H1 (cell line): ENCODE measurements at regions not wholly inside any gene's neighbourhood (a gene's known extent, or its start where the extent isn't known, plus 50 kb on each side); places are given as distances from the start of the nearest gene placed in this dataset.

Experiments used
- CTCF ChIA-PET: fragments of 300-600 bp; sonication (Branson Sonifier 250); formaldehyde crosslinking; loops from one replicate; lab custom pipeline; 2021; ENCODE audit not compliant: partially characterized antibody; lab: Charles Lee
- POLR2A ChIA-PET: fragments of 300-600 bp; sonication (Branson Sonifier 250); formaldehyde crosslinking; loops from one replicate; lab custom pipeline; 2021; ENCODE audit warnings: inconsistent platforms; ENCODE audit not compliant: partially characterized antibody; lab: Charles Lee
- DNase-seq, 2 experiments: peaks; one replicate each; pipeline versions ENCODE4 v3.0.0 to v3.0.0-alpha.2; 2010 to 2022; ENCODE audit warnings: low spot score in 2 of 2, low read depth in 1 of 2, mixed read lengths in 1 of 2
- FAIRE-seq: peaks from 2 replicates; lab custom pipeline; 2011; peaks lifted over from hg19 to GRCh38; lab: Jason Lieb, UNC
- H2AFZ ChIP-seq: 2 replicates; pipeline ENCODE4 v1.8.1; 2012; ENCODE audit warnings: low read length, inconsistent platforms
- H2AK5ac ChIP-seq: 2 replicates; pipeline ENCODE4 v1.6.1; 2013; ENCODE audit warnings: low read depth, low read length
- H2BK120ac ChIP-seq: replicated peaks from 2 replicates; pipeline ENCODE3; 2013; ENCODE audit warnings: low read depth, low read length, inconsistent platforms
- H2BK12ac ChIP-seq: 2 replicates; pipeline ENCODE4 v1.6.1; 2013; ENCODE audit warnings: low read depth, low read length
- H2BK15ac ChIP-seq: 2 replicates; pipeline ENCODE4 v1.6.1; 2013; ENCODE audit warnings: low read length
- H2BK20ac ChIP-seq: 2 replicates; pipeline ENCODE4 v1.6.1; 2013; ENCODE audit warnings: low read length
- H2BK5ac ChIP-seq: 2 replicates; pipeline ENCODE4 v1.6.1; 2013; ENCODE audit warnings: low read depth, low read length
- H3K14ac ChIP-seq: 2 replicates; pipeline ENCODE4 v1.6.1; 2013; ENCODE audit warnings: inconsistent platforms; ENCODE audit not compliant: insufficient read length
- H3K18ac ChIP-seq: 2 replicates; pipeline ENCODE4 v1.6.1; 2013; ENCODE audit warnings: low read length; ENCODE audit errors: extremely low read depth
- H3K23ac ChIP-seq: 2 replicates; pipeline ENCODE4 v1.6.1; 2013; ENCODE audit warnings: inconsistent platforms; ENCODE audit not compliant: insufficient read length
- H3K23me2 ChIP-seq: 2 replicates; pipeline ENCODE4 v1.6.1; 2013; ENCODE audit warnings: low read depth, low read length
- H3K27ac ChIP-seq: 2 replicates; pipeline ENCODE4 v1.6.1; 2011; ENCODE audit warnings: low read depth, low read length, inconsistent platforms
- H3K27me3 ChIP-seq, 4 experiments: replicated peaks in 1 of 4; 1 replicate in 1 of 4; 2 replicates in 3 of 4; pipeline versions ENCODE4 v1.6.1 to v1.8.1; 2011 to 2013; ENCODE audit warnings: low read length in 3 of 4, mild to moderate bottlenecking in 3 of 4, inconsistent platforms in 2 of 4, mixed read lengths in 2 of 4, moderate library complexity in 1 of 4; ENCODE audit not compliant: control insufficient read depth in 3 of 4, insufficient read depth in 3 of 4; ENCODE audit errors: extremely low read depth in 1 of 4
- H3K36me3 ChIP-seq, 4 experiments: 2 replicates each; pipeline versions ENCODE4 v1.6.1 to v1.8.1; 2011 to 2013; ENCODE audit warnings: mild to moderate bottlenecking in 4 of 4, low read length in 3 of 4, moderate library complexity in 2 of 4, control low read depth in 1 of 4, inconsistent platforms in 1 of 4; ENCODE audit not compliant: insufficient read depth in 4 of 4, control insufficient read depth in 2 of 4
- H3K4ac ChIP-seq: replicated peaks from 2 replicates; pipeline ENCODE3; 2013; ENCODE audit warnings: low read length, low read depth, mixed read lengths, inconsistent platforms; ENCODE audit not compliant: insufficient read length
- H3K4me1 ChIP-seq, 4 experiments: replicated peaks in 1 of 4; 1 replicate in 1 of 4; 2 replicates in 3 of 4; pipeline versions ENCODE4 v1.6.1 to v1.8.1; 2011 to 2013; ENCODE audit warnings: low read length in 3 of 4, inconsistent platforms in 2 of 4, mixed read lengths in 1 of 4; ENCODE audit not compliant: insufficient read depth in 4 of 4, control insufficient read depth in 3 of 4
- H3K4me2 ChIP-seq, 2 experiments: 2 replicates each; pipeline versions ENCODE4 v1.6.1 to v1.8.1; 2011 to 2013; ENCODE audit warnings: low read depth in 2 of 2, low read length in 2 of 2, control low read depth in 1 of 2, inconsistent platforms in 1 of 2, mild to moderate bottlenecking in 1 of 2; ENCODE audit not compliant: insufficient read depth in 1 of 2
- H3K4me3 ChIP-seq, 4 experiments: fragments of 200-600, 300-600 bp in 1 of 4; sonication (generic), shearing (Covaris generic), sonication (Bioruptor Twin) in 1 of 4; 2 replicates each; pipeline versions ENCODE4 v1.5.1 to v1.8.1; 2011 to 2016; ENCODE audit warnings: low read length in 4 of 4, low read depth in 3 of 4, control low read depth in 2 of 4, inconsistent platforms in 2 of 4, mild to moderate bottlenecking in 2 of 4, mixed read lengths in 1 of 4, moderate library complexity in 1 of 4; ENCODE audit not compliant: insufficient read depth in 2 of 4; ENCODE audit errors: extremely low read depth in 1 of 4
- H3K56ac ChIP-seq: replicated peaks from 2 replicates; pipeline ENCODE3; 2013; ENCODE audit warnings: low read depth, mild to moderate bottlenecking, mixed read lengths, low read length, inconsistent platforms; ENCODE audit not compliant: insufficient read length
- H3K79me1 ChIP-seq: 2 replicates; pipeline ENCODE4 v1.6.1; 2013; ENCODE audit warnings: low read depth, low read length, control low read depth
- H3K79me2 ChIP-seq, 2 experiments: 2 replicates each; pipeline versions ENCODE4 v1.6.1 to v1.8.1; 2012 to 2013; ENCODE audit warnings: low read length in 2 of 2, mild to moderate bottlenecking in 2 of 2, inconsistent platforms in 1 of 2; ENCODE audit not compliant: insufficient read depth in 2 of 2, control insufficient read depth in 1 of 2
- H3K9ac ChIP-seq, 4 experiments: replicated peaks in 1 of 4; 1 replicate in 1 of 4; 2 replicates in 3 of 4; pipeline versions ENCODE4 v1.6.1 to v1.8.1; 2011 to 2013; ENCODE audit warnings: low read depth in 3 of 4, low read length in 3 of 4, control low read depth in 2 of 4, mild to moderate bottlenecking in 2 of 4, moderate library complexity in 2 of 4, inconsistent platforms in 1 of 4; ENCODE audit errors: extremely low read depth in 1 of 4
- H3K9me3 ChIP-seq, 2 experiments: 2 replicates each; pipeline versions ENCODE4 v1.6.1 to v1.8.1; 2012 to 2013; ENCODE audit warnings: mild to moderate bottlenecking in 2 of 2, moderate library complexity in 2 of 2, control low read depth in 1 of 2, inconsistent platforms in 1 of 2, low read depth in 1 of 2, low read length in 1 of 2, mixed read lengths in 1 of 2; ENCODE audit not compliant: insufficient read depth in 2 of 2
- H4K20me1 ChIP-seq, 2 experiments: replicated peaks in 1 of 2; 2 replicates each; pipeline versions ENCODE3 to v1.8.1; 2011 to 2013; ENCODE audit warnings: inconsistent platforms in 2 of 2, low read length in 2 of 2, mild to moderate bottlenecking in 1 of 2; ENCODE audit not compliant: insufficient read depth in 2 of 2, control insufficient read depth in 1 of 2
- H4K5ac ChIP-seq: 2 replicates; pipeline ENCODE4 v1.6.1; 2013; ENCODE audit warnings: low read length, low read depth, mixed read lengths, inconsistent platforms; ENCODE audit not compliant: insufficient read length
- H4K8ac ChIP-seq: 2 replicates; pipeline ENCODE4 v1.8.0; 2013; ENCODE audit warnings: mild to moderate bottlenecking, moderate library complexity, low read length, inconsistent platforms; ENCODE audit not compliant: insufficient read depth; ENCODE audit errors: extremely low read depth
- H4K91ac ChIP-seq: replicated peaks from 2 replicates; pipeline ENCODE3; 2013; ENCODE audit warnings: low read length, mixed read lengths, inconsistent platforms; ENCODE audit not compliant: insufficient read length
- ATF2 ChIP-seq: IDR thresholded peaks from 2 replicates; pipeline ENCODE4 v1.6.1; 2012; ENCODE audit warnings: low read length, inconsistent platforms
- CBX8 ChIP-seq: fragments of 300-800, 300-1000 bp; sonication (generic); IDR thresholded peaks from 2 replicates; pipeline ENCODE4 v1.7.1; 2016; ENCODE audit warnings: low read depth, low read length, borderline replicate concordance
- E2F6 ChIP-seq: IDR thresholded peaks from 2 replicates; pipeline ENCODE4 v1.6.1; 2012; ENCODE audit warnings: inconsistent platforms
- RFX5 ChIP-seq: IDR thresholded peaks from 2 replicates; pipeline ENCODE4 v1.6.1; 2011; ENCODE audit warnings: low read depth, low read length, improper control_type of control experiment, borderline replicate concordance
- RNF2 ChIP-seq: fragments of 200-900, 300-1000 bp; sonication (generic); IDR thresholded peaks from 2 replicates; pipeline ENCODE4 v1.7.1; 2016; ENCODE audit warnings: borderline replicate concordance, low read depth, mild to moderate bottlenecking, antibody characterized with exemption, low read length; ENCODE audit not compliant: poor library complexity, severe bottlenecking; ENCODE audit errors: missing control alignments
- WGBS, 2 experiments: shearing (Covaris generic) in 1 of 2; methylation state at CpG; one replicate each; pipeline versions ENCODE4 v1.1.6 to v1.1.7; 2013 to 2015; ENCODE audit warnings: low lambda C conversion rate in 2 of 2, mixed read lengths in 2 of 2, inconsistent platforms in 1 of 2, low coverage in 1 of 2, missing lambda C conversion rate in 1 of 2; ENCODE audit not compliant: insufficient replicate concordance in 2 of 2, insufficient coverage in 1 of 2, insufficient read length in 1 of 2; ENCODE audit errors: extremely low coverage in 1 of 2, missing lambda C conversion rate in 1 of 2; 5-methylcytosine and 5-hydroxymethylcytosine counted together

- no peak for DNase-seq
- TF ChIP-seq ATF2 (no peak), CBX8 (no peak), RNF2 (no peak), RFX5 (no peak), E2F6 (no peak)
Observed at GRCh38 chrX:106300656-106301055, 132.6 kb downstream of the PWWP3B start.

More at GRCh38 chrX:106300656-106301055, 132.6 kb downstream of the PWWP3B start:
- ChIA-PET POLR2A (no interaction called here), CTCF (no interaction called here)
- Histone ChIP-seq H3K9me3 (peaks cover 0 to 4% of the 10 kb centered on the region in 2 experiments; a peak in 1 of 4 replicates), H3K14ac (no peak overlapping the region), H3K27ac (no peak overlapping the region), H3K23ac (no peak overlapping the region), H2BK15ac (no peak overlapping the region), H4K20me1 (no peaks in the 10 kb centered on the region), H2BK12ac (no peak overlapping the region), H3K9ac (no peak overlapping the region), H3K79me1 (no peaks in the 10 kb centered on the region), H3K4me1 (no peaks in the 10 kb centered on the region), H3K23me2 (no peaks in the 10 kb centered on the region), H4K8ac (no peak overlapping the region), H4K91ac (no peak overlapping the region), H2BK20ac (no peak overlapping the region), H3K4me2 (no peak overlapping the region), H3K36me3 (no peaks in the 10 kb centered on the region), H3K27me3 (no peaks in the 10 kb centered on the region), H2BK120ac (no peak overlapping the region), H3K79me2 (no peaks in the 10 kb centered on the region), H3K56ac (no peak overlapping the region), H2AFZ (no peak overlapping the region), H3K4ac (no peak overlapping the region), H3K18ac (no peak overlapping the region), H4K5ac (no peak overlapping the region), H2BK5ac (no peak overlapping the region), H3K4me3 (no peak overlapping the region), H2AK5ac (no peak overlapping the region)
- no peak for FAIRE-seq
- 68% methylated on average over 3 of the region's 3 CpGs; no CpG with 5 or more reads in 1 of the 2 experiments for WGBS, 2 experiments
